Peyer's patch (tissue), 4 donors: ENCODE measurements at regions not wholly inside any gene's neighbourhood (a gene's known extent, or its start where the extent isn't known, plus 50 kb on each side); places are given as distances from the start of the nearest gene placed in this dataset.

Experiments used
- DNase-seq, 3 donors: peaks; one replicate each; pipeline ENCODE4 v3.0.0-alpha.2; 2017 to 2019
- H3K27ac ChIP-seq, 4 donors: fragments of 200-600 bp; sonication (generic); one replicate each; pipeline ENCODE4 v1.5.1; 2016 to 2019
- H3K27me3 ChIP-seq, 2 donors: fragments of 200-600 bp; sonication (generic); one replicate each; pipeline ENCODE4 v1.5.1; 2019
- H3K36me3 ChIP-seq, 3 donors: fragments of 200-600 bp; sonication (generic); one replicate each; pipeline ENCODE4 v1.5.1; 2016 to 2019
- H3K4me1 ChIP-seq, 4 donors: fragments of 200-600 bp; sonication (generic); one replicate each; pipeline ENCODE4 v1.5.1; 2016 to 2019
- H3K4me3 ChIP-seq, 4 donors: fragments of 200-600 bp; sonication (generic); 1 replicate in 3 of 4; 2 replicates in 1 of 4; pipeline ENCODE4 v1.5.1; 2016 to 2019; ENCODE audit warnings: mild to moderate bottlenecking in 1 of 4
- H3K9me3 ChIP-seq, 4 donors: fragments of 200-600 bp; sonication (generic); one replicate each; pipeline ENCODE4 v1.5.1; 2016 to 2019; ENCODE audit warnings: mild to moderate bottlenecking in 1 of 4
- CTCF ChIP-seq, 6 experiments: fragments of 450-650 bp in 4 of 6; fragments of 200-600 bp in 2 of 6; sonication (generic) in 1 of 6; IDR thresholded peaks; one replicate each; pipeline ENCODE4 v1.5.1; 2017 to 2019; ENCODE audit warnings: antibody characterized with exemption in 6 of 6, mild to moderate bottlenecking in 3 of 6, moderate library complexity in 1 of 6
- POLR2A ChIP-seq, 2 donors: fragments of 450-650 bp; IDR thresholded peaks; one replicate each; pipeline ENCODE4 v1.5.1; 2017; ENCODE audit warnings: antibody characterized with exemption in 2 of 2, mild to moderate bottlenecking in 2 of 2, moderate library complexity in 2 of 2

DNA sequence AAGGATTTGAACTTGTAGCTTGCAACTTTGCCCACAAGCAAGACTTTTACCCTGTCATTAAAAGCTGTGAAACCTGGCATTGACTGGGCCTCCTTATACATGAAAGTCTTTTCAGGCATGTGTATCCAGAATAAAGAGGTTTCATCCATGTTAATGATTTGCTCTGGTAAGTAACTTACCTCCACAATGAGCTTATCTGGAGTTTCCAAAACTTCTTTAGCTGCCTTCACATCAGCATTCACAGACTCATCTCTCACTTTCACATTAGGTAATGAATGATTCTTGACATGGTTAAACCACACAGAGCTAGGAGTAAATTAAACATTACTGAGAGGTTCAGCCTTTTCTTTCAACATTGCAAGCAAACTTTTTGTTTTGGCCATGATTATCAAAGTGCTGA is 234.4 kb upstream of the CLEC14A start:
- TF ChIP-seq CTCF (IDR thresholded peaks at IDR 0.05) (no peak), POLR2A (IDR thresholded peaks at IDR 0.05) (no peak)
- Histone ChIP-seq H3K4me1 (no peaks in the 10 kb centered on the region), H3K36me3 (no peaks in the 10 kb centered on the region), H3K27ac (no peak overlapping the region), H3K9me3 (no peaks in the 10 kb centered on the region), H3K27me3 (no peaks in the 10 kb centered on the region), H3K4me3 (no peak overlapping the region)
- DNase-seq, result no peak

GRCh38 chr14:38485026-38485425 is 229.1 kb upstream of the CLEC14A start:
- Histone ChIP-seq H3K27ac (no peak overlapping the region), H3K27me3 (no peaks in the 10 kb centered on the region), H3K4me1 (no peaks in the 10 kb centered on the region), H3K36me3 (no peaks in the 10 kb centered on the region), H3K4me3 (no peak overlapping the region), H3K9me3 (no peaks in the 10 kb centered on the region)
- TF ChIP-seq CTCF (IDR thresholded peaks at IDR 0.05) (no peak), POLR2A (IDR thresholded peaks at IDR 0.05) (no peak)
- no peak for DNase-seq

- Histone ChIP-seq H3K36me3 (no peaks in the 10 kb centered on the region), H3K4me3 (no peak overlapping the region), H3K27ac (no peak overlapping the region), H3K9me3 (peaks cover 0 to 8% (median 0%) of the 10 kb centered on the region in 4 donors), H3K4me1 (no peaks in the 10 kb centered on the region), H3K27me3 (no peaks in the 10 kb centered on the region)
- TF ChIP-seq POLR2A (IDR thresholded peaks at IDR 0.05), result no peak
- TF ChIP-seq CTCF (IDR thresholded peaks at IDR 0.05), result no peak
- no peak for DNase-seq
These were observed 226.2 kb upstream of the CLEC14A start for GRCh38 chr14:38481952-38482678.

DNA sequence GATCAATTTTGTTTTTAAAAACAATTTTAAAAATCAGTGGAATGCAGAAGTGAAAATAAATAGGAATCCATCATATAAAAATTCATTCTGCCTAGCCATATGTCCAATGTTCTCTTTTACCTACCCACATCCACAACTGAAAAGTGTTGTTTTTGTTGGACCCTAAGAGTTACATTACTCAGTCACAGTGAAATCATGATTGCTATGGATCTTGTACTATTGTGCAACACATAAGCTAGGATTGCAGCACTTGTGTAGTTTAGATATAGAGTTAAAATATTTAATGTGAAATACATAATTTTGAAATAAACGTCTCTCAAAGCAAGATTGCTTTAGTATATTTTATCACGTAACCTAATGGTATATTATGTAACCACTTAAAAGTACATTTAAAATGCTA is 213.3 kb upstream of the CLEC14A start:
- no peak for DNase-seq
- Histone ChIP-seq H3K27me3 (no peaks in the 10 kb centered on the region), H3K4me1 (no peaks in the 10 kb centered on the region), H3K36me3 (no peaks in the 10 kb centered on the region), H3K27ac (no peak overlapping the region), H3K4me3 (no peak overlapping the region), H3K9me3 (no peaks in the 10 kb centered on the region)
- TF ChIP-seq CTCF (IDR thresholded peaks at IDR 0.05), result no peak
- TF ChIP-seq POLR2A (IDR thresholded peaks at IDR 0.05), result no peak

DNA sequence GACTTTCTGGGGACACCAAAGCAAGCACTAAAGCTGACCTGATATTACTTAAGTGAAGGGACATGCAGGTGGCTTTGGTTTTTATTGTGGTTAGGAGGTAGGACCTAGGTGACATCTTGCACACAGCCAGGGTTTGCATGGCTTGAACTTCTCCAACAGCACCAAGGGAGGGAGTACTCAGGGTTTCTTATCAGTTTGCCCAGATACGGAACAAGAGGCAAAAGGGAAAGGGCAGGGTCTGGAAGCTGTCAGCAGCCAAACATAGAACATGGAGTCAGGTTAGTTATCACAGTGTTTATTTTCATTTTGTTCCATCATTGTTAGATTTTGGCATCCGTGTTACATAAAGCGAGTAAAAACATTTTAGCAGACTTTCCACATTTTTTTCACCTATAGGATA is 186.3 kb upstream of the CLEC14A start:
- Histone ChIP-seq H3K27me3 (no peaks in the 10 kb centered on the region), H3K4me3 (no peak overlapping the region), H3K9me3 (no peaks in the 10 kb centered on the region), H3K4me1 (no peaks in the 10 kb centered on the region), H3K36me3 (no peaks in the 10 kb centered on the region), H3K27ac (no peak overlapping the region)
- no peak for DNase-seq
- TF ChIP-seq POLR2A (IDR thresholded peaks at IDR 0.05), result no peak
- no peak for TF ChIP-seq CTCF (IDR thresholded peaks at IDR 0.05)

DNA sequence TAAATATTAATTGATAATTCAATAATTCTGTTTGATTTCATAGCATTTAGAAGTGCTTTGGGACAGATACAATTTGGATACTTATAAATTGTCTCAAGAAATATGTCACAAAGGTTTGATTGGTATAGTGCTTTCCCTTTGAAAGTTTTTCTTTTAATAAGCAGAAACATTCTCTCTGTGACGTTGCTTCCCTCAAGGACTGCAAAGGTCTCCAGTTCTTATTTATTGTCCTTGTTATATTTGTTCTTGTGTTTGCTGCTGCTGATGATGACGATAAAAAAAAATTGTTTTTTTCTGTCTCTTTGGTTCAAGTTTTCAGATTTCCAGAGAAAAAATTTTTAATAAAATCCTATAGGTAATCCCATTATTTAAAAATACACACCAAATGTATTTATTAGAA is 176.3 kb upstream of the CLEC14A start:
- Histone ChIP-seq H3K27ac (no peak overlapping the region), H3K36me3 (no peaks in the 10 kb centered on the region), H3K27me3 (no peaks in the 10 kb centered on the region), H3K9me3 (no peaks in the 10 kb centered on the region), H3K4me3 (no peak overlapping the region), H3K4me1 (no peaks in the 10 kb centered on the region)
- no peak for TF ChIP-seq CTCF (IDR thresholded peaks at IDR 0.05)
- no peak for DNase-seq
